Neural progenitor cell (in vitro differentiated cells): ENCODE measurements at regions not wholly inside any gene's neighbourhood (a gene's known extent, or its start where the extent isn't known, plus 50 kb on each side); places are given as distances from the start of the nearest gene placed in this dataset.

Experiments
- CTCF ChIP-seq: fragments of 200-600 bp; sonication (generic); IDR thresholded peaks from 2 replicates; pipeline ENCODE4 v1.5.1; 2017; ENCODE audit warnings: antibody characterized with exemption, mild to moderate bottlenecking
- EZH2 ChIP-seq: fragments of 200-600 bp; sonication (generic); IDR thresholded peaks from 2 replicates; pipeline ENCODE4 v1.6.1; 2017; ENCODE audit warnings: antibody characterized with exemption, mild to moderate bottlenecking, moderate library complexity
- EZH2phosphoT487 ChIP-seq: fragments of 200-600 bp; sonication (generic); IDR thresholded peaks from 2 replicates; pipeline ENCODE4 v1.6.1; 2017; ENCODE audit warnings: antibody characterized with exemption

- TF ChIP-seq EZH2phosphoT487 = no peak
- TF ChIP-seq CTCF = no peak
- no peak for TF ChIP-seq EZH2
Observed at GRCh38 chr3:16121391-16121790, 53.1 kb upstream of the GALNT15 start.
